D721Med (cell line): ENCODE measurements at regions not wholly inside any gene's neighbourhood (a gene's known extent, or its start where the extent isn't known, plus 50 kb on each side); places are given as distances from the start of the nearest gene placed in this dataset.

Experiments used
- DNase-seq: peaks from one replicate; pipeline ENCODE4 v3.0.0; 2011; ENCODE audit warnings: low spot score; ENCODE audit not compliant: insufficient read length
- FAIRE-seq: peaks from 2 replicates; lab custom pipeline; 2011; peaks lifted over from hg19 to GRCh38; lab: Jason Lieb, UNC
- CTCF ChIP-seq: IDR thresholded peaks from 2 replicates; pipeline ENCODE4 v1.5.1; 2012; ENCODE audit warnings: mild to moderate bottlenecking, control low read depth; ENCODE audit not compliant: insufficient read depth; ENCODE audit errors: missing control alignments

GRCh38 chr16:64469906-64470702 lies 651.8 kb downstream of the CDH11 start:
- DNase-seq: no peak
- no peak for FAIRE-seq
- TF ChIP-seq CTCF: no peak

DNA sequence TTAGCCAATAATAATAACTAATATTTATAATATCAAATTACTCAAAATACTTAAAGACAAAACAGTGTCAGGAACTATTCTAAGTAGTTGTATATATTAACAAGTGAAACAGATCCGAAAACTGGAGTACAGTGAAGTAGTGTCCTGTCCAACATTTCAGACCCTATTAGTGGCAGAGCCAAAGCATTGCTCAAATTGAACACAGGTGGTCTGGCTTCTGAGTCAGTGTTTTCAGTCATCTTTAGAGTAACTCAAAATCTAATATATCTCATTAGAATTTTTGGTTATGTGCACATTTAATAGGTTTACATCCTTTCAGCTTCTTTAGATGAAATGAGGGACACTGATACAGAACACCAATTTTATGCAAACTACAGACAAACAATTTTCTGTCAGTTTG lies 652.5 kb downstream of the CDH11 start:
- FAIRE-seq (no peak), DNase-seq (no peak)
- no peak for TF ChIP-seq CTCF

DNA sequence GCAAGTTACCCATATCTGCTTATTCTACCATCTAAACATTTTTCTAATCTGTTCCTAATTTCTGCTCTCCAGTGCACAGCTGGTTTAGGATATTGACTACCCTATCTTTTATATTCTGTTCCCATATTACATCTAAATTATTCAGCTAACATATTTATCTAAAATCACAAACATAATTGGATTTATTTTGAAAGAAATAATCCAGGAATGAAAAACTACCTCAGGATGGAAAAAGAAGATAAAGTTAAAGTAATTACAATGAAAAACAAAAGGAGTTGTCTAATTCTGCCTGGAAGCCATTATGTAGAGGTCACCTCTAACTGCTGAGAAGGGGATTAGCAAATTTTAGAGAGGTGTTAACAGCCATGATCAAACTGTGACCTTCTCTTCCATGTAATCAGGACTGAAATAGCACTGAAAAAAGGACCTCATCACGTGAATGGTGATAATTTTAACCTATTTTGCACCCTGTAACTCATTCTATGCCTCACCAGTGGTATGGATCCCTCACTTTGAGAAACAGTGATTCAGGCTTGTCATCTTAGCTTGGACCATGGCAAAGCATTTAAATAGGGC lies 653.3 kb downstream of the CDH11 start:
- no peak for TF ChIP-seq CTCF
- DNase-seq (no peak), FAIRE-seq (no peak)

DNA sequence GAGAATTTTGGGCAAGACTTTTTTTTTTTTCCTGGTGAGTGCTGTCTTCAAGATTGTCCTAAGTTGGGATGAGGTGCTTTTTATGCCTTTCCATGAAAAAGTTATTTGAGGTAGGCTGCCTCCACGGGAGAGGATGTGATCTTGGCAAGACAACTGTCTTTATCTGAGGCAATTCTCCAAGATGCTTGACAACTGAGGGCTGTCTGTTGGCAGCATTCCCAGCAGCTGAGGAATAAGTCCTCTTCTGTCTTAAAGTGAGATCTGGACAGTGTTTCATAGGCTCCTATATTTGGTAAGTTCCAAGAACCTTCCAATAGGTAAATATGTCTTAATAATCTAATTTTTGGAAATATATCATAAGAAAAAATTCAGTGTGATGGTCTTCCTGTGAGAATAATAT lies 662.0 kb downstream of the CDH11 start:
- no peak for FAIRE-seq
- DNase-seq: no peak
- TF ChIP-seq CTCF: no peak

DNA sequence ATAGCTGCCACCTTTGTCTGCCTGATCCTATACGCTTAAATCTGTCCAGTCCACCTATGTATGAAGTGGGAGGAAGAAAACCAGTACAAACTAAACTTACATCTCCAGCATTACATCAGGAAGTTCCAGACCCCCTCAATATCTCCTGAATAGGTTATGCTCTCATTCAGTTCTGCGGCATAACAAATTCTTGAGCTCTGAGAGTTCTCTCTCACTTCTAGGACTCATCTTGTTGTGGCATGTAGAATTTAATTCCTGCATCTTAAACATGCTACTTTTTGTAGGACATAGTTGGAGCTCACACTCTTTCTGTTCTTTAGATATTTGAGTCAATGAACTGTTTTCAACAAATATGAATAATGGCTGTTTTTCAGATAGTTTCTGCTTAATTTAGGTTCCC lies 662.5 kb downstream of the CDH11 start:
- FAIRE-seq (no peak), DNase-seq (no peak)
- TF ChIP-seq CTCF: no peak

- DNase-seq: no peak
- no peak for TF ChIP-seq CTCF
- FAIRE-seq: no peak
These were observed 666.6 kb downstream of the CDH11 start for GRCh38 chr16:64455275-64455674.

DNA sequence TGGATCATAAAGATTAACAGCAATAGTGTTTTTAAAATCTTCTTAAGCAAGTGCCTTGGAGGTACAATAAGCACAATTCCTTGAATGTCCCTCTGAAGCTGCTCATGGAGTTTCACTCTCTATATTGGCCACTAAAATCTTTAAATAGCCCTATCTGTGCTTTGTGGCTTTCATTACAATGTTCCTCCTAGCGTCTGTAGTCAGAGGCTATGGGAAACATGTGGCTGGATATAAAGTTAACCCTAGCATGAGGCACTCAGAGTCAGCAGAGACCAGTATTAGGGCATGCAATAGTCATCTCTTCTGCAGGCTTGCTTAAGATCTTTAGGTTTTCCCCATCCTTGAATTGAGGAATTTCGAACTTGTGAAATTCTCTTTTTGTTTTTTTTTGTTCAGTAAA lies 668.2 kb downstream of the CDH11 start:
- TF ChIP-seq CTCF: no peak
- FAIRE-seq: no peak
- DNase-seq: no peak
